H9 (cell line): ENCODE measurements at regions not wholly inside any gene's neighbourhood (a gene's known extent, or its start where the extent isn't known, plus 50 kb on each side); places are given as distances from the start of the nearest gene placed in this dataset.

Source experiments
- DNase-seq: peaks from one replicate; pipeline ENCODE4 v3.0.0-alpha.2; 2017
- H2AFZ ChIP-seq: one replicate; pipeline ENCODE4 v1.6.1; 2013; ENCODE audit warnings: mild to moderate bottlenecking, low read length, control low read depth, moderate library complexity
- H2AK5ac ChIP-seq: 2 replicates; pipeline ENCODE4 v1.6.1; 2013; ENCODE audit warnings: low read length, control low read depth, mixed read lengths; ENCODE audit not compliant: insufficient read length
- H2BK120ac ChIP-seq: one replicate; pipeline ENCODE4 v1.6.1; 2013; ENCODE audit warnings: low read depth, mild to moderate bottlenecking, low read length, control low read depth, inconsistent platforms; ENCODE audit not compliant: poor library complexity, severe bottlenecking
- H2BK12ac ChIP-seq: 2 replicates; pipeline ENCODE4 v1.6.1; 2013; ENCODE audit warnings: low read length, control low read depth, mixed read lengths, low read depth; ENCODE audit not compliant: insufficient read length
- H2BK15ac ChIP-seq: 2 replicates; pipeline ENCODE4 v1.6.1; 2013; ENCODE audit warnings: low read depth, low read length, control low read depth
- H2BK20ac ChIP-seq: one replicate; pipeline ENCODE4 v1.6.1; 2013; ENCODE audit warnings: low read depth, mild to moderate bottlenecking, low read length, control low read depth, inconsistent platforms; ENCODE audit not compliant: poor library complexity, severe bottlenecking
- H2BK5ac ChIP-seq: 2 replicates; pipeline ENCODE4 v1.6.1; 2013; ENCODE audit warnings: low read length, control low read depth, mixed read lengths; ENCODE audit not compliant: insufficient read length
- H3K14ac ChIP-seq: 2 replicates; pipeline ENCODE4 v1.6.1; 2013; ENCODE audit warnings: low read length, control low read depth; ENCODE audit not compliant: insufficient read depth
- H3K18ac ChIP-seq: 2 replicates; pipeline ENCODE4 v1.6.1; 2013; ENCODE audit warnings: low read depth, mild to moderate bottlenecking, mixed read lengths, low read length, control low read depth; ENCODE audit not compliant: insufficient read length
- H3K23ac ChIP-seq: 2 replicates; pipeline ENCODE4 v1.6.1; 2013; ENCODE audit warnings: low read length, control low read depth, mixed read lengths, low read depth; ENCODE audit not compliant: insufficient read length
- H3K23me2 ChIP-seq: 2 replicates; pipeline ENCODE4 v1.6.1; 2013; ENCODE audit warnings: low read depth, mild to moderate bottlenecking, mixed read lengths, low read length, control low read depth; ENCODE audit not compliant: insufficient read length, poor library complexity, severe bottlenecking
- H3K27ac ChIP-seq: 2 replicates; pipeline ENCODE4 v1.5.1; 2013; ENCODE audit warnings: low read length, control low read depth, mixed read lengths, low read depth; ENCODE audit not compliant: insufficient read length
- H3K27me3 ChIP-seq: 2 replicates; pipeline ENCODE4 v1.6.1; 2013; ENCODE audit warnings: low read length, control low read depth, inconsistent platforms; ENCODE audit not compliant: insufficient read depth
- H3K4ac ChIP-seq: 2 replicates; pipeline ENCODE4 v1.6.1; 2013; ENCODE audit warnings: low read depth, mild to moderate bottlenecking, control low read depth, inconsistent platforms, low read length, moderate library complexity
- H3K4me1 ChIP-seq: 2 replicates; pipeline ENCODE4 v1.6.1; 2013; ENCODE audit warnings: low read length, control low read depth, inconsistent platforms; ENCODE audit not compliant: insufficient read depth
- H3K4me2 ChIP-seq: 2 replicates; pipeline ENCODE4 v1.6.1; 2013; ENCODE audit warnings: low read length, control low read depth, mixed read lengths; ENCODE audit not compliant: insufficient read length, insufficient read depth
- H3K56ac ChIP-seq: 2 replicates; pipeline ENCODE4 v1.6.1; 2013; ENCODE audit warnings: low read depth, mild to moderate bottlenecking, mixed read lengths, low read length, control low read depth; ENCODE audit not compliant: insufficient read length
- H3K79me1 ChIP-seq: 2 replicates; pipeline ENCODE4 v1.6.1; 2013; ENCODE audit warnings: low read depth, mild to moderate bottlenecking, moderate library complexity, low read length, control low read depth, inconsistent platforms; ENCODE audit not compliant: insufficient read depth, poor library complexity, severe bottlenecking
- H3K79me2 ChIP-seq: 2 replicates; pipeline ENCODE4 v1.6.1; 2013; ENCODE audit warnings: low read length, control low read depth, inconsistent platforms; ENCODE audit not compliant: insufficient read depth
- H3K9ac ChIP-seq: 2 replicates; pipeline ENCODE4 v1.6.1; 2013; ENCODE audit warnings: low read length, control low read depth, mixed read lengths; ENCODE audit not compliant: insufficient read length; ENCODE audit errors: extremely low read depth
- H3K9me3 ChIP-seq: one replicate; pipeline ENCODE4 v1.6.1; 2013; ENCODE audit warnings: low read depth, low read length, inconsistent platforms; ENCODE audit not compliant: control insufficient read depth
- H3T11ph ChIP-seq: one replicate; pipeline ENCODE4 v1.6.1; 2013; ENCODE audit warnings: mild to moderate bottlenecking, low read length, control low read depth, inconsistent platforms
- H4K20me1 ChIP-seq: one replicate; pipeline ENCODE4 v1.6.1; 2013; ENCODE audit not compliant: control insufficient read depth, insufficient read length, insufficient read depth
- H4K5ac ChIP-seq: 2 replicates; pipeline ENCODE4 v1.6.1; 2013; ENCODE audit warnings: low read depth, mild to moderate bottlenecking, mixed read lengths, low read length, control low read depth; ENCODE audit not compliant: insufficient read length
- H4K8ac ChIP-seq: replicated peaks from 2 replicates; pipeline ENCODE4 v1.6.1; 2013; ENCODE audit warnings: low read length, control low read depth, mixed read lengths, low read depth; ENCODE audit not compliant: insufficient read length
- H4K91ac ChIP-seq: 2 replicates; pipeline ENCODE4 v1.6.1; 2013; ENCODE audit warnings: low read depth, mild to moderate bottlenecking, moderate library complexity, mixed read lengths, low read length, control low read depth; ENCODE audit not compliant: insufficient read length
- H3K27ac Mint-ChIP-seq, 3 experiments: 2 replicates in 2 of 3; 3 replicates in 1 of 3; pipeline ENCODE4 v1.8.0; 2020 to 2021; ENCODE audit warnings: mixed read lengths in 3 of 3, mild to moderate bottlenecking in 1 of 3, moderate library complexity in 1 of 3
- H3K27me3 Mint-ChIP-seq: 2 replicates; pipeline ENCODE4 v1.8.0; 2021; ENCODE audit warnings: low read depth, mild to moderate bottlenecking, moderate library complexity, mixed read lengths
- H3K36me3 Mint-ChIP-seq, 3 experiments: 2 replicates in 2 of 3; 3 replicates in 1 of 3; pipeline ENCODE4 v1.8.0; 2020 to 2021; ENCODE audit warnings: low read depth in 3 of 3, mixed read lengths in 3 of 3; ENCODE audit not compliant: insufficient read depth in 1 of 3
- H3K4me1 Mint-ChIP-seq, 2 experiments: 2 replicates each; pipeline ENCODE4 v1.8.0; 2020; ENCODE audit warnings: mixed read lengths in 2 of 2
- H3K4me3 Mint-ChIP-seq, 2 experiments: 2 replicates in 1 of 2; 3 replicates in 1 of 2; pipeline ENCODE4 v1.8.0; 2020 to 2021; ENCODE audit warnings: mild to moderate bottlenecking in 2 of 2, mixed read lengths in 2 of 2, moderate library complexity in 1 of 2
- H3K9me3 Mint-ChIP-seq, 2 experiments: 2 replicates in 1 of 2; 3 replicates in 1 of 2; pipeline ENCODE4 v1.8.0; 2020; ENCODE audit warnings: mild to moderate bottlenecking in 2 of 2, mixed read lengths in 2 of 2, moderate library complexity in 1 of 2
- WGBS: extraction: QIAGEN DNeasy Blood & Tissue Kit; methylation state at CpG from one replicate; pipeline ENCODE4 v1.1.7; 2013; ENCODE audit warnings: missing lambda C conversion rate, low lambda C conversion rate, mixed read lengths; ENCODE audit not compliant: insufficient read length; ENCODE audit errors: extremely low coverage; 5-methylcytosine and 5-hydroxymethylcytosine counted together
- TF ChIP-seq, protein P1 (sequence below): fragments of 200-600 bp; sonication (generic); conservative IDR thresholded peaks from 3 replicates; pipeline ENCODE4 v1.8.0; 2021; ENCODE audit warnings: antibody characterized with exemption, mild to moderate bottlenecking

- no peak overlapping the region for H4K91ac ChIP-seq
- no peak overlapping the region for H3K23ac ChIP-seq
- no peak overlapping the region for H3T11ph ChIP-seq
- no peak overlapping the region for H3K4ac ChIP-seq
- no peak overlapping the region for H2BK120ac ChIP-seq
- H3K9ac ChIP-seq = no peak overlapping the region
- no peak for DNase-seq
- H3K56ac ChIP-seq = no peak overlapping the region
- Mint-ChIP-seq H3K36me3 (no peaks in the 10 kb centered on the region; a peak in 1 of 7 replicates), H3K27me3 (no peaks in the 10 kb centered on the region; the same call in 1 of the 2 replicates), H3K9me3 (peaks cover 0 to 1% of the 10 kb centered on the region in 2 experiments; a peak in 3 of 5 replicates), H3K27ac (no peak overlapping the region), H3K4me1 (0 out of 4 replicates have a peak, but pooled peaks cover 0 to 2% of the 10 kb centered on the region in 2 experiments), H3K4me3 (no peak overlapping the region)
- H2BK15ac ChIP-seq = no peak overlapping the region
- no peaks in the 10 kb centered on the region for H3K9me3 ChIP-seq
- no peak overlapping the region for H2AK5ac ChIP-seq
- no peaks in the 10 kb centered on the region for H4K20me1 ChIP-seq
- H2BK12ac ChIP-seq = no peak overlapping the region
- no peak overlapping the region for H4K8ac ChIP-seq
- H3K18ac ChIP-seq = no peak overlapping the region
- TF ChIP-seq, protein P1, sequence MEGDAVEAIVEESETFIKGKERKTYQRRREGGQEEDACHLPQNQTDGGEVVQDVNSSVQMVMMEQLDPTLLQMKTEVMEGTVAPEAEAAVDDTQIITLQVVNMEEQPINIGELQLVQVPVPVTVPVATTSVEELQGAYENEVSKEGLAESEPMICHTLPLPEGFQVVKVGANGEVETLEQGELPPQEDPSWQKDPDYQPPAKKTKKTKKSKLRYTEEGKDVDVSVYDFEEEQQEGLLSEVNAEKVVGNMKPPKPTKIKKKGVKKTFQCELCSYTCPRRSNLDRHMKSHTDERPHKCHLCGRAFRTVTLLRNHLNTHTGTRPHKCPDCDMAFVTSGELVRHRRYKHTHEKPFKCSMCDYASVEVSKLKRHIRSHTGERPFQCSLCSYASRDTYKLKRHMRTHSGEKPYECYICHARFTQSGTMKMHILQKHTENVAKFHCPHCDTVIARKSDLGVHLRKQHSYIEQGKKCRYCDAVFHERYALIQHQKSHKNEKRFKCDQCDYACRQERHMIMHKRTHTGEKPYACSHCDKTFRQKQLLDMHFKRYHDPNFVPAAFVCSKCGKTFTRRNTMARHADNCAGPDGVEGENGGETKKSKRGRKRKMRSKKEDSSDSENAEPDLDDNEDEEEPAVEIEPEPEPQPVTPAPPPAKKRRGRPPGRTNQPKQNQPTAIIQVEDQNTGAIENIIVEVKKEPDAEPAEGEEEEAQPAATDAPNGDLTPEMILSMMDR = no peak
- no peak overlapping the region for H2AFZ ChIP-seq
- H3K27ac ChIP-seq = no peak overlapping the region
- no peak overlapping the region for H2BK5ac ChIP-seq
- no CpG with 5 or more reads among the region's 1 CpG for WGBS
- H3K4me2 ChIP-seq = no peak overlapping the region
- H3K23me2 ChIP-seq = no peaks in the 10 kb centered on the region
- H3K4me1 ChIP-seq = no peaks in the 10 kb centered on the region
- no peaks in the 10 kb centered on the region for H3K27me3 ChIP-seq
- H3K14ac ChIP-seq = no peak overlapping the region
- H3K79me1 ChIP-seq = no peaks in the 10 kb centered on the region
- no peak overlapping the region for H4K5ac ChIP-seq
- no peaks in the 10 kb centered on the region for H3K79me2 ChIP-seq
- no peak overlapping the region for H2BK20ac ChIP-seq
These were observed 136.6 kb upstream of the MCHR2 start for GRCh38 chr6:100130630-100131029.
